ENCODE measurements at regions not wholly inside any gene's neighbourhood (a gene's known extent, or its start where the extent isn't known, plus 50 kb on each side); places are given as distances from the start of the nearest gene placed in this dataset.
A peak's percentile ranks its signal among the peaks of the same experiment; 100 is the strongest.

GRCh38 chr5:110075656-110076055 is 385.9 kb downstream of the MAN2A1 start:
- Mint-ChIP-seq H3K27me3 (ENCODE audit: low read depth) (no peaks in the 10 kb centered on the region), H3K36me3 (ENCODE audit: low read depth) (no peaks in the 10 kb centered on the region)

GRCh38 chr5:110077147-110077546 is 387.4 kb downstream of the MAN2A1 start:
- H3K27me3 Mint-ChIP-seq (ENCODE audit: low read depth): no peaks in the 10 kb centered on the region
- no peak overlapping the region for H3K27ac Mint-ChIP-seq
- no peak overlapping the region for H3K4me3 Mint-ChIP-seq
- H3K4me1 Mint-ChIP-seq (ENCODE audit: low read depth): peaks cover 3% of the 10 kb centered on the region
- no peaks in the 10 kb centered on the region for H3K36me3 Mint-ChIP-seq (ENCODE audit: low read depth)
- peaks cover 39% of the 10 kb centered on the region for H3K9me3 Mint-ChIP-seq

More at GRCh38 chr5:110075656-110076055, 385.9 kb downstream of the MAN2A1 start:
- Mint-ChIP-seq H3K4me3 (no peak overlapping the region), H3K9me3 (peaks cover 47% of the 10 kb centered on the region), H3K4me1 (ENCODE audit: low read depth) (peaks cover 3% of the 10 kb centered on the region), H3K27ac (no peak overlapping the region)

- H3K9me3 Mint-ChIP-seq: peaks cover 4% of the 10 kb centered on the region
- H3K4me3 Mint-ChIP-seq: no peak overlapping the region
- no peaks in the 10 kb centered on the region for H3K36me3 Mint-ChIP-seq (ENCODE audit: low read depth)
- peaks cover 10% of the 10 kb centered on the region for H3K4me1 Mint-ChIP-seq (ENCODE audit: low read depth)
- H3K27me3 Mint-ChIP-seq (ENCODE audit: low read depth): no peaks in the 10 kb centered on the region
- no peak overlapping the region for H3K27ac Mint-ChIP-seq
Measured at GRCh38 chr5:110082194-110082593, 392.5 kb downstream of the MAN2A1 start.

GRCh38 chr5:110082863-110083262 is 393.1 kb downstream of the MAN2A1 start:
- H3K27ac Mint-ChIP-seq: no peak overlapping the region
- no peaks in the 10 kb centered on the region for H3K9me3 Mint-ChIP-seq
- peaks cover 11% of the 10 kb centered on the region for H3K4me1 Mint-ChIP-seq (ENCODE audit: low read depth)
- no peaks in the 10 kb centered on the region for H3K27me3 Mint-ChIP-seq (ENCODE audit: low read depth)
- H3K36me3 Mint-ChIP-seq (ENCODE audit: low read depth): no peaks in the 10 kb centered on the region
- no peak overlapping the region for H3K4me3 Mint-ChIP-seq

- Mint-ChIP-seq H3K9me3 (no peaks in the 10 kb centered on the region), H3K4me3 (no peak overlapping the region), H3K27ac (no peak overlapping the region), H3K27me3 (ENCODE audit: low read depth) (no peaks in the 10 kb centered on the region), H3K4me1 (ENCODE audit: low read depth) (peaks cover 16% of the 10 kb centered on the region), H3K36me3 (ENCODE audit: low read depth) (no peaks in the 10 kb centered on the region)
Measured at GRCh38 chr5:110085826-110086225, 396.1 kb downstream of the MAN2A1 start.

- no peaks in the 10 kb centered on the region for H3K9me3 Mint-ChIP-seq
- peak overlapping the region; percentile 29 for H3K27ac Mint-ChIP-seq
- peak overlapping the region; percentile 38 for H3K4me3 Mint-ChIP-seq
- peaks cover 16% of the 10 kb centered on the region for H3K4me1 Mint-ChIP-seq (ENCODE audit: low read depth)
- no peaks in the 10 kb centered on the region for H3K36me3 Mint-ChIP-seq (ENCODE audit: low read depth)
- no peaks in the 10 kb centered on the region for H3K27me3 Mint-ChIP-seq (ENCODE audit: low read depth)
Measured at GRCh38 chr5:110086658-110087388, 397.1 kb downstream of the MAN2A1 start.

GRCh38 chr5:110087829-110088228 is 398.1 kb downstream of the MAN2A1 start:
- H3K27me3 Mint-ChIP-seq (ENCODE audit: low read depth): no peaks in the 10 kb centered on the region
- H3K9me3 Mint-ChIP-seq: no peaks in the 10 kb centered on the region
- H3K4me3 Mint-ChIP-seq: no peak overlapping the region
- peaks cover 16% of the 10 kb centered on the region for H3K4me1 Mint-ChIP-seq (ENCODE audit: low read depth)
- H3K36me3 Mint-ChIP-seq (ENCODE audit: low read depth): no peaks in the 10 kb centered on the region
- no peak overlapping the region for H3K27ac Mint-ChIP-seq

- Mint-ChIP-seq H3K4me3 (no peak overlapping the region), H3K27ac (peak overlapping the region; percentile 18), H3K4me1 (ENCODE audit: low read depth) (peaks cover 16% of the 10 kb centered on the region), H3K36me3 (ENCODE audit: low read depth) (no peaks in the 10 kb centered on the region), H3K9me3 (no peaks in the 10 kb centered on the region), H3K27me3 (ENCODE audit: low read depth) (no peaks in the 10 kb centered on the region)
Measured at GRCh38 chr5:110088676-110089436, 399.1 kb downstream of the MAN2A1 start.

GRCh38 chr5:110092955-110093785 is 403.4 kb downstream of the MAN2A1 start:
- Mint-ChIP-seq H3K27ac (no peak overlapping the region), H3K36me3 (ENCODE audit: low read depth) (no peaks in the 10 kb centered on the region), H3K9me3 (no peaks in the 10 kb centered on the region), H3K27me3 (ENCODE audit: low read depth) (no peaks in the 10 kb centered on the region), H3K4me1 (ENCODE audit: low read depth) (peaks cover 5% of the 10 kb centered on the region), H3K4me3 (no peak overlapping the region)

GRCh38 chr5:110094109-110094508 is 404.4 kb downstream of the MAN2A1 start:
- Mint-ChIP-seq H3K9me3 (no peaks in the 10 kb centered on the region), H3K4me1 (ENCODE audit: low read depth) (no peaks in the 10 kb centered on the region), H3K27ac (no peak overlapping the region), H3K4me3 (no peak overlapping the region), H3K27me3 (ENCODE audit: low read depth) (no peaks in the 10 kb centered on the region), H3K36me3 (ENCODE audit: low read depth) (no peaks in the 10 kb centered on the region)

GRCh38 chr5:110094548-110094947 is 404.8 kb downstream of the MAN2A1 start:
- no peaks in the 10 kb centered on the region for H3K36me3 Mint-ChIP-seq (ENCODE audit: low read depth)

GRCh38 chr5:110096419-110096818 is 406.7 kb downstream of the MAN2A1 start:
- Mint-ChIP-seq H3K9me3 (no peaks in the 10 kb centered on the region), H3K36me3 (ENCODE audit: low read depth) (no peaks in the 10 kb centered on the region), H3K27ac (no peak overlapping the region), H3K4me1 (ENCODE audit: low read depth) (no peaks in the 10 kb centered on the region), H3K27me3 (ENCODE audit: low read depth) (no peaks in the 10 kb centered on the region), H3K4me3 (no peak overlapping the region)

More at GRCh38 chr5:110094548-110094947, 404.8 kb downstream of the MAN2A1 start:
- Mint-ChIP-seq H3K27me3 (ENCODE audit: low read depth) (no peaks in the 10 kb centered on the region), H3K27ac (no peak overlapping the region), H3K4me3 (no peak overlapping the region), H3K9me3 (no peaks in the 10 kb centered on the region), H3K4me1 (ENCODE audit: low read depth) (no peaks in the 10 kb centered on the region)

- Mint-ChIP-seq H3K27me3 (ENCODE audit: low read depth) (no peaks in the 10 kb centered on the region), H3K27ac (no peak overlapping the region), H3K4me1 (ENCODE audit: low read depth) (peaks cover 14% of the 10 kb centered on the region), H3K36me3 (ENCODE audit: low read depth) (no peaks in the 10 kb centered on the region), H3K4me3 (no peak overlapping the region), H3K9me3 (no peaks in the 10 kb centered on the region)
Measured at GRCh38 chr5:110099572-110099971, 409.8 kb downstream of the MAN2A1 start.

- no peak overlapping the region for H3K4me3 Mint-ChIP-seq
- H3K27me3 Mint-ChIP-seq (ENCODE audit: low read depth): no peaks in the 10 kb centered on the region
- H3K27ac Mint-ChIP-seq: no peak overlapping the region
- H3K9me3 Mint-ChIP-seq: no peaks in the 10 kb centered on the region
- no peaks in the 10 kb centered on the region for H3K36me3 Mint-ChIP-seq (ENCODE audit: low read depth)
- peaks cover 36% of the 10 kb centered on the region for H3K4me1 Mint-ChIP-seq (ENCODE audit: low read depth)
Measured at GRCh38 chr5:110103081-110103480, 413.4 kb downstream of the MAN2A1 start.

Data from T-helper 1 cell treated with Interleukin-12 subunit alpha and Interleukin-12 subunit beta and Interleukin-4 antibody, amounts not matched to agents 30 μg/mL and 1 μg/mL, for 36 hours (primary cell).